ENCODE measurements at regions not wholly inside any gene's neighbourhood (a gene's known extent, or its start where the extent isn't known, plus 50 kb on each side); places are given as distances from the start of the nearest gene placed in this dataset.

DNA sequence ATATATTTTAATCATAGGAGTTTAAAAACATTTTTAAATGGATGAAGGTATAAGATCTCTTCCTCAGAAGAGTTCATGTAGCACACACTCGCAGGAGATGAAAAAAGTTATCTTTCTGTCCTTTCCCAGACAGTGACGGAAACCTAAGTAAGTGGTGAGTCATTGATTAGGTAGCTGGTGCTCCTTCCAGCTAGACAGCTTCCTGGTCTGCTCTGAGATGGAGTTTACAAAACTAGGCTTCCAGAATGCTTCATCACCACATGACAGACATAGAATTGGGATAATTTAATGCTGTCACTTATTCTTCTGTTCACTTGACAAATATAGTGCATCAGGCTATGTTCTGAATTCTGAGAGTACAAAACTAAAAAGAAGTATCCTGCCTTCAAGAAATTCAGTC is 2393.0 kb upstream of the C9orf72 start:
- no peak for TF ChIP-seq EZH2phosphoT487 (IDR thresholded peaks at IDR 0.05; ENCODE audit: borderline replicate concordance, low read length)
- TF ChIP-seq, protein P1, sequence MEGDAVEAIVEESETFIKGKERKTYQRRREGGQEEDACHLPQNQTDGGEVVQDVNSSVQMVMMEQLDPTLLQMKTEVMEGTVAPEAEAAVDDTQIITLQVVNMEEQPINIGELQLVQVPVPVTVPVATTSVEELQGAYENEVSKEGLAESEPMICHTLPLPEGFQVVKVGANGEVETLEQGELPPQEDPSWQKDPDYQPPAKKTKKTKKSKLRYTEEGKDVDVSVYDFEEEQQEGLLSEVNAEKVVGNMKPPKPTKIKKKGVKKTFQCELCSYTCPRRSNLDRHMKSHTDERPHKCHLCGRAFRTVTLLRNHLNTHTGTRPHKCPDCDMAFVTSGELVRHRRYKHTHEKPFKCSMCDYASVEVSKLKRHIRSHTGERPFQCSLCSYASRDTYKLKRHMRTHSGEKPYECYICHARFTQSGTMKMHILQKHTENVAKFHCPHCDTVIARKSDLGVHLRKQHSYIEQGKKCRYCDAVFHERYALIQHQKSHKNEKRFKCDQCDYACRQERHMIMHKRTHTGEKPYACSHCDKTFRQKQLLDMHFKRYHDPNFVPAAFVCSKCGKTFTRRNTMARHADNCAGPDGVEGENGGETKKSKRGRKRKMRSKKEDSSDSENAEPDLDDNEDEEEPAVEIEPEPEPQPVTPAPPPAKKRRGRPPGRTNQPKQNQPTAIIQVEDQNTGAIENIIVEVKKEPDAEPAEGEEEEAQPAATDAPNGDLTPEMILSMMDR (IDR thresholded peaks at IDR 0.05; ENCODE audit: low read depth, low read length, poor library complexity, severe bottlenecking) = no peak

All from DOHH2 (cell line).